ENCODE measurements at regions not wholly inside any gene's neighbourhood (a gene's known extent, or its start where the extent isn't known, plus 50 kb on each side); places are given as distances from the start of the nearest gene placed in this dataset.
A peak's percentile ranks its signal among the peaks of the same experiment; 100 is the strongest.

- BruUV-seq (replicated peaks): no TSS peak
- CTCF ChIA-PET (ENCODE audit: low intra/inter-chr PET ratio): no interaction called here
- TF ChIP-seq ZNF41 (CRISPR knock-in tag; conservative IDR thresholded peaks at IDR 0.05) (no peak), NFIC (IDR thresholded peaks at IDR 0.05) (peak; percentile 70), NFIX (CRISPR knock-in tag; IDR thresholded peaks at IDR 0.05; ENCODE audit: low read depth) (peak; percentile 52)
These were observed 869.0 kb downstream of the SH3BGRL start for GRCh38 chrX:82070948-82071347.

GRCh38 chrX:82081027-82081426 lies 879.1 kb downstream of the SH3BGRL start:
- Histone ChIP-seq H3K27me3 (ENCODE audit: control insufficient read depth in 2 of 2, insufficient read depth in 2 of 2, low read length in 2 of 2) (no peaks in the 10 kb centered on the region), H3K4me2 (ENCODE audit: insufficient read depth, low read length) (no peak overlapping the region), H3K4me3 (no peak overlapping the region), H3K9me3 (replicated peaks; ENCODE audit: control insufficient read depth, insufficient read depth, low read depth, low read length) (no peaks in the 10 kb centered on the region), H3K27ac (ENCODE audit: extremely low read depth, low read depth, low read length) (no peak overlapping the region), H2AFZ (ENCODE audit: low read depth, low read length) (no peak overlapping the region), H3K9me1 (ENCODE audit: control insufficient read depth, insufficient read depth, low read length) (no peaks in the 10 kb centered on the region), H3K4me1 (replicated peaks in 1 of 2; ENCODE audit: control insufficient read depth in 2 of 2, insufficient read depth in 2 of 2, low read length in 2 of 2) (no peaks in the 10 kb centered on the region), H3K9ac (ENCODE audit: insufficient read depth in 1 of 2, low read depth in 2 of 2, low read length in 2 of 2) (no peak overlapping the region), H4K20me1 (replicated peaks; ENCODE audit: control insufficient read depth, insufficient read depth, low read length) (no peaks in the 10 kb centered on the region), H3K36me3 (ENCODE audit: control insufficient read depth, insufficient read depth, low read length) (no peaks in the 10 kb centered on the region), H3K79me2 (ENCODE audit: control insufficient read depth, insufficient read depth, low read length) (no peaks in the 10 kb centered on the region)
- intact Hi-C loops (cut with micrococcal nuclease) (no loop called here), in situ Hi-C loops (cut with MboI) (no loop called here)
- FAIRE-seq (no peak), ATAC-seq (no peak), DNase-seq (ENCODE audit: extremely low read depth in 1 of 4, low spot score in 3 of 4) (no peak)
- ChIA-PET CTCF (ENCODE audit: low intra/inter-chr PET ratio) (no interaction called here), POLR2A (no interaction called here)
- BruUV-seq (replicated peaks): no TSS peak
- WGBS (ENCODE audit: insufficient coverage, low coverage, missing lambda C conversion rate): 0% methylated on average over 1 of the region's 1 CpG
- no peak for TF ChIP-seq KAT7 (CRISPR knock-in tag; IDR thresholded peaks at IDR 0.05; ENCODE audit: borderline replicate concordance)
- TF ChIP-seq POLR3A (IDR thresholded peaks at IDR 0.05; ENCODE audit: borderline replicate concordance, extremely low read depth, insufficient read depth, insufficient read length): no peak
- no peak for TF ChIP-seq BRF2 (IDR thresholded peaks at IDR 0.05; ENCODE audit: borderline replicate concordance, insufficient read depth, insufficient read length)
- TF ChIP-seq TAF9B (IDR thresholded peaks at IDR 0.05; ENCODE audit: partially characterized antibody): no peak
- TF ChIP-seq SAFB (IDR thresholded peaks at IDR 0.05; ENCODE audit: borderline replicate concordance, low read depth, low read length): no peak

More at GRCh38 chrX:82070948-82071347, 869.0 kb downstream of the SH3BGRL start:
- Histone ChIP-seq H3K36me3 (ENCODE audit: control insufficient read depth, insufficient read depth, low read length) (no peaks in the 10 kb centered on the region), H3K79me2 (ENCODE audit: control insufficient read depth, insufficient read depth, low read length) (no peaks in the 10 kb centered on the region), H3K27ac (ENCODE audit: extremely low read depth, low read depth, low read length) (no peak overlapping the region), H3K4me1 (replicated peaks in 1 of 2; ENCODE audit: control insufficient read depth in 2 of 2, insufficient read depth in 2 of 2, low read length in 2 of 2) (no peaks in the 10 kb centered on the region), H3K27me3 (ENCODE audit: control insufficient read depth in 2 of 2, insufficient read depth in 2 of 2, low read length in 2 of 2) (no peaks in the 10 kb centered on the region), H3K9me3 (replicated peaks; ENCODE audit: control insufficient read depth, insufficient read depth, low read depth, low read length) (no peaks in the 10 kb centered on the region), H3K9ac (ENCODE audit: insufficient read depth in 1 of 2, low read depth in 2 of 2, low read length in 2 of 2) (no peak overlapping the region), H2AFZ (ENCODE audit: low read depth, low read length) (no peak overlapping the region), H3K4me2 (ENCODE audit: insufficient read depth, low read length) (no peak overlapping the region), H4K20me1 (replicated peaks; ENCODE audit: control insufficient read depth, insufficient read depth, low read length) (no peaks in the 10 kb centered on the region), H3K9me1 (ENCODE audit: control insufficient read depth, insufficient read depth, low read length) (no peaks in the 10 kb centered on the region), H3K4me3 (no peak overlapping the region)
- no peak for FAIRE-seq
- no peak for ATAC-seq
- DNase-seq (ENCODE audit: extremely low read depth in 1 of 4, low spot score in 3 of 4): no peak
- intact Hi-C loops (cut with micrococcal nuclease) (no loop called here), in situ Hi-C loops (cut with MboI) (no loop called here)
- POLR2A ChIA-PET: no interaction called here
- 0% methylated on average over 1 of the region's 1 CpG for WGBS (ENCODE audit: insufficient coverage, low coverage, missing lambda C conversion rate)

All from K562 (cell line).